SK-N-SH treated with all-trans-retinoic acid at 6 μM for 48 hours (cell line): ENCODE measurements at regions not wholly inside any gene's neighbourhood (a gene's known extent, or its start where the extent isn't known, plus 50 kb on each side); places are given as distances from the start of the nearest gene placed in this dataset.

ENCODE experiments used
- CSDC2 ChIP-seq: fragments of 250-450 bp; sonication (Bioruptor Pico); IDR thresholded peaks from 2 replicates; pipeline ENCODE4 v1.5.0; 2020; ENCODE audit warnings: mild to moderate bottlenecking, moderate library complexity
- TCF4 ChIP-seq: fragments of 250-450 bp; sonication (Bioruptor Pico); IDR thresholded peaks from 2 replicates; pipeline ENCODE4 v1.8.0; 2021; ENCODE audit warnings: mild to moderate bottlenecking, moderate library complexity, borderline replicate concordance
- TF ChIP-seq, protein P1 (sequence below): fragments of 250-450 bp; sonication (Bioruptor Pico); IDR thresholded peaks from 2 replicates; pipeline ENCODE4 v1.5.1; 2020; ENCODE audit warnings: low read depth, mild to moderate bottlenecking, moderate library complexity
- TF ChIP-seq, protein P2 (sequence below): fragments of 250-450 bp; sonication (Bioruptor Pico); IDR thresholded peaks from 2 replicates; pipeline ENCODE4 v1.8.0; 2020; ENCODE audit warnings: mild to moderate bottlenecking, moderate library complexity, borderline replicate concordance

- TF ChIP-seq, protein P1, sequence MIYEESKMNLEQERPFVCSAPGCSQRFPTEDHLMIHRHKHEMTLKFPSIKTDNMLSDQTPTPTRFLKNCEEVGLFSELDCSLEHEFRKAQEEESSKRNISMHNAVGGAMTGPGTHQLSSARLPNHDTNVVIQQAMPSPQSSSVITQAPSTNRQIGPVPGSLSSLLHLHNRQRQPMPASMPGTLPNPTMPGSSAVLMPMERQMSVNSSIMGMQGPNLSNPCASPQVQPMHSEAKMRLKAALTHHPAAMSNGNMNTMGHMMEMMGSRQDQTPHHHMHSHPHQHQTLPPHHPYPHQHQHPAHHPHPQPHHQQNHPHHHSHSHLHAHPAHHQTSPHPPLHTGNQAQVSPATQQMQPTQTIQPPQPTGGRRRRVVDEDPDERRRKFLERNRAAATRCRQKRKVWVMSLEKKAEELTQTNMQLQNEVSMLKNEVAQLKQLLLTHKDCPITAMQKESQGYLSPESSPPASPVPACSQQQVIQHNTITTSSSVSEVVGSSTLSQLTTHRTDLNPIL (CRISPR knock-in tag): no peak
- TF ChIP-seq TCF4 (CRISPR knock-in tag) (no peak), CSDC2 (CRISPR knock-in tag) (no peak)
- TF ChIP-seq, protein P2, sequence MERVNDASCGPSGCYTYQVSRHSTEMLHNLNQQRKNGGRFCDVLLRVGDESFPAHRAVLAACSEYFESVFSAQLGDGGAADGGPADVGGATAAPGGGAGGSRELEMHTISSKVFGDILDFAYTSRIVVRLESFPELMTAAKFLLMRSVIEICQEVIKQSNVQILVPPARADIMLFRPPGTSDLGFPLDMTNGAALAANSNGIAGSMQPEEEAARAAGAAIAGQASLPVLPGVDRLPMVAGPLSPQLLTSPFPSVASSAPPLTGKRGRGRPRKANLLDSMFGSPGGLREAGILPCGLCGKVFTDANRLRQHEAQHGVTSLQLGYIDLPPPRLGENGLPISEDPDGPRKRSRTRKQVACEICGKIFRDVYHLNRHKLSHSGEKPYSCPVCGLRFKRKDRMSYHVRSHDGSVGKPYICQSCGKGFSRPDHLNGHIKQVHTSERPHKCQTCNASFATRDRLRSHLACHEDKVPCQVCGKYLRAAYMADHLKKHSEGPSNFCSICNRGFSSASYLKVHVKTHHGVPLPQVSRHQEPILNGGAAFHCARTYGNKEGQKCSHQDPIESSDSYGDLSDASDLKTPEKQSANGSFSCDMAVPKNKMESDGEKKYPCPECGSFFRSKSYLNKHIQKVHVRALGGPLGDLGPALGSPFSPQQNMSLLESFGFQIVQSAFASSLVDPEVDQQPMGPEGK (CRISPR knock-in tag): no peak
Measured at GRCh38 chr7:34260279-34260678, 354.9 kb downstream of the BMPER start.
